ENCODE measurements at regions not wholly inside any gene's neighbourhood (a gene's known extent, or its start where the extent isn't known, plus 50 kb on each side); places are given as distances from the start of the nearest gene placed in this dataset.

DNA sequence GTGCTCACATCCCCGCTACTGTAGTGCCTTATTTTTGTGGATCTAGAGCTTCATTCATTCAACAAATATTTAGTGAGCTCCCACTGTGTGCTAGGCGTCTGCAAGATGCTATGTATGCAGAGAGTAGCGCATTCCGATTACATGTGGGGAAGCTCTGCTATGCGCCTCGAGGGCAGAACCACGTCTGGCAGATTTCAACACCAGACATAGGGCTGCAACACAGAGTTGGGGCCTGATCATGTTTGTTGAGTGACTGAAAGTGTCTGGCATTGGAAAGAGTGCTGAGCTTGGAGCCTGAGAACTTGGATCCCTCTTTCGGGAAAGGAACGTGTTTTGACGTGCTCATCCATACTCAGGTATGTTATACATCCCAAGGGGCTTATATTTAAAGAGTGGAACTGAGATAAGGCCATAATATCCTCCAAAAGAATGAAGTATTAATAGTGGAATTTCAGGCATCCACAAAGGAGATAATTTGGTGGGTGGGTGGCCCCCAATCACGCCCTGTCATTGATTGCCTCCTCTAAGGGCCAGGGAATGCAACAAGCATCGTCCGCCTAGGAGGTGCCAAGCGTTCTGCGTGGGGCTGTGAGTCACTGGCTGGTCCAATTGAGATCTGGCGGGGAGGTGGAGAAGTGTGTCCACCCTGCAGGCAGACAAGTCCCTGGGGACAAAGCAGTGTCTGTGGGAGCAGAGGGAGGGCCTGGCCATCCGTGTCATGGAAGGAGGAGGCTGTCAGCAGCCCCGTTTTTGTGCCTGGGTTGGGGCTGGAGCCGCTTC is 62.8 kb upstream of the ZBTB40 start:
- DNase-seq = no peak

DNA sequence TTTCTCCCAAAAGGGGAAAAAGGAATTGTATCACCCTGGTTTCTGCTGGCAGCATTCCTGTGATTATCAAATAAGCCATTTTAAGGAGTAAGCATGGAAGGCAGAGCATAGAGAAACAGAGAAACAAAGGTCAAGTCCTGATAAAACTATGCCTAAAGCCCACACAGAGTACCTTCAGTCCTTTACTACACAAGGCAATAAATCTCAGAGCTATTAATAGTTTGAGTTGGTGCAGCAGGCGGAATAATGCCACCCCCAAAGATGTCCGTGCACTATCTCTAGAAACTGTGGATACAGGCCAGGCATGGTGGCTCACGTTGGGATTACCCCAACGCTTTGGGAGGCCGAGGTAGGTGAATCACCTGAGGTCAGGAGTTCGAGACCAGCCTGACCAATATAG is 58.1 kb upstream of the ZBTB40 start:
- DNase-seq = no peak

DNA sequence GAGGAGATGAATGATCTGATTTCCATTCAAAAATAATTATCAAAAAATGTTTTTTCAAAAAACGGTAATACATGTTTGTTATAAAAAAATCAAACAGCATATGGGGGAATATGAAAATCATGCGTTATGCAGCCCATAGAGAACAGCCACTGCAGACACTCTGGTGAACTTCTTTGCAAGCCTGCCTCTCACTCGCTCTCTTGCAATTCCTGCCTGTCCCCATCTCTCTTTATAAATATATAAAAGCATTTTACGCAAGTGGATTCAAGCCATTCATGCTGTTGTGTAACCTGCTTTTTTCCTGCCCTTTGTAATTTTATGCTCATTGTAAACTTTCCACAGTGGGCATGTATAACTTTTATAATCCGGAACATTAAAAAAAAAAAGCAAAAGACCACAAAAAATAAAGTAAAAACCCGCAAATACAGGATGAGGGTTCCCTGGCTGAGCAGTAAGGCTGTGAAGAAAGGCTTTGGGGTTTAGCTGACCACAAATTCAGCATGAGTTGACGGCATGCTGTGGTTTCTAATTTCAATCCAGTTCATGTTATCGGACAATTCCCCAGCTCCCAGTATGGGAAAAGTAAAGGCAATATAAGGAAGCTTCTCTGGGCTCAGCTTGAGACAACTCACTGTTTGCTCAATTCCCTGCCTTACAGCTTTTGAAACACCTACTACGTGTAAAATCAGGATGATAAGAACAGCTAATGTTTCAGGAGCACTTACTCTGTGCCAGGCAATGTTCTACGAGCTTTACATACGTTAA is 52.8 kb upstream of the ZBTB40 start:
- DNase-seq = no peak

DNA sequence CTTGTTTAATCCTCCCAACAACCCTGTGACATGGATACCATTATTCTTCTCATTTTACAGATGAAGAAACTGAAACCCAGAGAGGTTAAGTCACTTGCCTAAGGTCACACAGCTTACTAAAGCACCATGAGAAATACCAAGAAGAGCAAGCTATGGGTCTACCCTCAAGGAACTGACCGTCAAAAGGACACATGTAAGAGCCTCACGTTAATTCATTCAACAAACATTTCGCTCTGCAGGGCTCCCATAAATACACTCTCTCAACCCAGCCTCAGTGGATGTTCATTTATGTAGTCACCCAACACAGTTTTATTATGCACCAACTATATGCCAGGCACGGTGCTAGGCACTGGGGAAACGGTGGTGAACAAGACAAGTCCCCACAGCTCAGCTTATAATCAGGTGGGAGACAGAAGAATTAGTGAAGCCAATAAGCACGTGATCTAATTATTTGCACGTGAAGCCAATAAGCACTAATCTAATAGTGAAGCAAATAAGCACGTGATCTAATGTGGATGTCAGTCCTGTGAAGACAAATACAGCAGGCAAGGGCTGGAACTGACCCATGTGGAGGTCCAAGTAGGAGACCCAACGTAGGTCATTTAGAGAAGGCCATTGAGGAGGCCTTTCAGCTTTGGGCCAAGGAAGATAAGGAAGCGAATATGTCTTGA is 52.1 kb upstream of the ZBTB40 start:
- no peak for DNase-seq
